ENCODE measurements at regions not wholly inside any gene's neighbourhood (a gene's known extent, or its start where the extent isn't known, plus 50 kb on each side); places are given as distances from the start of the nearest gene placed in this dataset.

- Mint-ChIP-seq H3K9me3 (no peaks in the 10 kb centered on the region), H3K27ac (no peak overlapping the region), H3K36me3 (ENCODE audit: low read depth) (no peaks in the 10 kb centered on the region), H3K4me3 (no peak overlapping the region), H3K4me1 (no peaks in the 10 kb centered on the region), H3K27me3 (no peaks in the 10 kb centered on the region)
- POLR2A ChIA-PET: no interaction called here
- DNase-seq: no peak
- CTCF ChIA-PET: no interaction called here
Observed at GRCh38 chr7:17474724-17475344, 176.4 kb downstream of the AHR start.

GRCh38 chr7:17477182-17477581, 178.7 kb downstream of the AHR start:
- Mint-ChIP-seq H3K9me3 (no peaks in the 10 kb centered on the region), H3K4me3 (no peak overlapping the region), H3K36me3 (ENCODE audit: low read depth) (no peaks in the 10 kb centered on the region), H3K27ac (no peak overlapping the region), H3K4me1 (no peaks in the 10 kb centered on the region), H3K27me3 (no peaks in the 10 kb centered on the region)
- CTCF ChIA-PET: no interaction called here
- DNase-seq: no peak
- POLR2A ChIA-PET: no interaction called here

GRCh38 chr7:17481118-17481517, 182.7 kb downstream of the AHR start:
- Mint-ChIP-seq H3K4me1 (no peaks in the 10 kb centered on the region), H3K27ac (no peak overlapping the region), H3K36me3 (ENCODE audit: low read depth) (no peaks in the 10 kb centered on the region), H3K27me3 (no peaks in the 10 kb centered on the region), H3K4me3 (no peak overlapping the region), H3K9me3 (peaks cover 2% of the 10 kb centered on the region)
- no peak for DNase-seq
- ChIA-PET POLR2A (no interaction called here), CTCF (no interaction called here)

GRCh38 chr7:17485368-17485767, 186.9 kb downstream of the AHR start:
- H3K36me3 Mint-ChIP-seq (ENCODE audit: low read depth): no peaks in the 10 kb centered on the region
- peaks cover 4% of the 10 kb centered on the region for H3K9me3 Mint-ChIP-seq
- H3K27me3 Mint-ChIP-seq: no peaks in the 10 kb centered on the region
- no peak overlapping the region for H3K4me3 Mint-ChIP-seq
- ChIA-PET POLR2A (no interaction called here), CTCF (no interaction called here)
- no peak for DNase-seq
- H3K27ac Mint-ChIP-seq: no peak overlapping the region
- no peaks in the 10 kb centered on the region for H3K4me1 Mint-ChIP-seq

GRCh38 chr7:17485904-17486303, 187.5 kb downstream of the AHR start:
- Mint-ChIP-seq H3K27ac (no peak overlapping the region), H3K27me3 (no peaks in the 10 kb centered on the region)
- POLR2A ChIA-PET: no interaction called here

GRCh38 chr7:17486835-17487234, 188.4 kb downstream of the AHR start:
- Mint-ChIP-seq H3K4me1 (peaks cover 2% of the 10 kb centered on the region), H3K4me3 (no peak overlapping the region), H3K36me3 (ENCODE audit: low read depth) (no peaks in the 10 kb centered on the region), H3K27ac (no peak overlapping the region), H3K27me3 (no peaks in the 10 kb centered on the region), H3K9me3 (peaks cover 4% of the 10 kb centered on the region)
- no peak for DNase-seq
- ChIA-PET POLR2A (no interaction called here), CTCF (no interaction called here)

More at GRCh38 chr7:17485904-17486303, 187.5 kb downstream of the AHR start:
- peaks cover under 1% of the 10 kb centered on the region for H3K4me1 Mint-ChIP-seq
- H3K9me3 Mint-ChIP-seq: peaks cover 4% of the 10 kb centered on the region
- DNase-seq: no peak
- CTCF ChIA-PET: no interaction called here
- H3K36me3 Mint-ChIP-seq (ENCODE audit: low read depth): no peaks in the 10 kb centered on the region
- no peak overlapping the region for H3K4me3 Mint-ChIP-seq

- ChIA-PET POLR2A (no interaction called here), CTCF (no interaction called here)
- no peak overlapping the region for H3K27ac Mint-ChIP-seq
- no peak overlapping the region for H3K4me3 Mint-ChIP-seq
- H3K36me3 Mint-ChIP-seq (ENCODE audit: low read depth): no peaks in the 10 kb centered on the region
- no peak for DNase-seq
- H3K9me3 Mint-ChIP-seq: peaks cover 4% of the 10 kb centered on the region
- peaks cover 2% of the 10 kb centered on the region for H3K4me1 Mint-ChIP-seq
- H3K27me3 Mint-ChIP-seq: no peaks in the 10 kb centered on the region
Observed at GRCh38 chr7:17487343-17487742, 188.9 kb downstream of the AHR start.

GRCh38 chr7:17488829-17489228, 190.4 kb downstream of the AHR start:
- POLR2A ChIA-PET: no interaction called here
- DNase-seq: no peak
- Mint-ChIP-seq H3K9me3 (peaks cover 2% of the 10 kb centered on the region), H3K36me3 (ENCODE audit: low read depth) (no peaks in the 10 kb centered on the region), H3K27ac (no peak overlapping the region), H3K27me3 (no peaks in the 10 kb centered on the region), H3K4me3 (no peak overlapping the region), H3K4me1 (peaks cover 5% of the 10 kb centered on the region)
- CTCF ChIA-PET: no interaction called here

- H3K9me3 Mint-ChIP-seq: peaks cover 4% of the 10 kb centered on the region
- ChIA-PET CTCF (no interaction called here), POLR2A (no interaction called here)
- peaks cover 5% of the 10 kb centered on the region for H3K4me1 Mint-ChIP-seq
- no peak overlapping the region for H3K27ac Mint-ChIP-seq
- no peak overlapping the region for H3K4me3 Mint-ChIP-seq
- no peak for DNase-seq
- no peaks in the 10 kb centered on the region for H3K36me3 Mint-ChIP-seq (ENCODE audit: low read depth)
- H3K27me3 Mint-ChIP-seq: no peaks in the 10 kb centered on the region
Observed at GRCh38 chr7:17489961-17490360, 191.5 kb downstream of the AHR start.

GRCh38 chr7:17490825-17491224, 192.4 kb downstream of the AHR start:
- Mint-ChIP-seq H3K36me3 (ENCODE audit: low read depth) (no peaks in the 10 kb centered on the region), H3K4me3 (no peak overlapping the region), H3K9me3 (peaks cover 4% of the 10 kb centered on the region), H3K4me1 (peaks cover 7% of the 10 kb centered on the region), H3K27ac (no peak overlapping the region), H3K27me3 (no peaks in the 10 kb centered on the region)
- POLR2A ChIA-PET: interaction anchor here (0.9 kb wide), 1 partner anchor 88 kb away, joined by 3 read pairs; no protein-coding TSS in a partner anchor
- no peak for DNase-seq
- CTCF ChIA-PET: no interaction called here

- no peaks in the 10 kb centered on the region for H3K27me3 Mint-ChIP-seq
- H3K4me3 Mint-ChIP-seq: no peak overlapping the region
- H3K36me3 Mint-ChIP-seq (ENCODE audit: low read depth): no peaks in the 10 kb centered on the region
- ChIA-PET CTCF (interaction anchor here (0.9 kb wide), 1 partner anchor 20 kb away, joined by 4 read pairs; no protein-coding TSS in a partner anchor), POLR2A (no interaction called here)
- DNase-seq: no peak
- no peak overlapping the region for H3K27ac Mint-ChIP-seq
- peaks cover 7% of the 10 kb centered on the region for H3K4me1 Mint-ChIP-seq
- H3K9me3 Mint-ChIP-seq: peaks cover 4% of the 10 kb centered on the region
Observed at GRCh38 chr7:17492437-17492836, 194.0 kb downstream of the AHR start.

- no peak overlapping the region for H3K27ac Mint-ChIP-seq
- no peaks in the 10 kb centered on the region for H3K27me3 Mint-ChIP-seq
- H3K4me3 Mint-ChIP-seq: no peak overlapping the region
- ChIA-PET CTCF (no interaction called here), POLR2A (no interaction called here)
- DNase-seq: no peak
- no peaks in the 10 kb centered on the region for H3K36me3 Mint-ChIP-seq (ENCODE audit: low read depth)
- peaks cover 2% of the 10 kb centered on the region for H3K9me3 Mint-ChIP-seq
- peaks cover 7% of the 10 kb centered on the region for H3K4me1 Mint-ChIP-seq
Observed at GRCh38 chr7:17493446-17493845, 195.0 kb downstream of the AHR start.

- H3K4me1 Mint-ChIP-seq: peaks cover 7% of the 10 kb centered on the region
- H3K27me3 Mint-ChIP-seq: no peaks in the 10 kb centered on the region
- H3K9me3 Mint-ChIP-seq: peaks cover 2% of the 10 kb centered on the region
- H3K4me3 Mint-ChIP-seq: no peak overlapping the region
- no peak for DNase-seq
- no peak overlapping the region for H3K27ac Mint-ChIP-seq
- ChIA-PET CTCF (interaction anchor here (1.8 kb wide), 1 partner anchor 11 kb away, joined by 6 read pairs; no protein-coding TSS in a partner anchor), POLR2A (no interaction called here)
- no peaks in the 10 kb centered on the region for H3K36me3 Mint-ChIP-seq (ENCODE audit: low read depth)
Observed at GRCh38 chr7:17495655-17496394, 197.4 kb downstream of the AHR start.

- Mint-ChIP-seq H3K27ac (no peak overlapping the region), H3K4me1 (peaks cover 5% of the 10 kb centered on the region), H3K9me3 (peaks cover 2% of the 10 kb centered on the region), H3K36me3 (ENCODE audit: low read depth) (no peaks in the 10 kb centered on the region), H3K4me3 (no peak overlapping the region), H3K27me3 (peaks cover 3% of the 10 kb centered on the region)
- POLR2A ChIA-PET: no interaction called here
- CTCF ChIA-PET: interaction anchor here (1.8 kb wide), 1 partner anchor 9 kb away, joined by 6 read pairs; no protein-coding TSS in a partner anchor
- DNase-seq: no peak
Observed at GRCh38 chr7:17497136-17497535, 198.7 kb downstream of the AHR start.

All from activated CD4-positive, alpha-beta memory T cell treated with anti-CD3 and anti-CD28 coated beads, Interleukin-2, amount 10 ng/mL, durations not matched to agents 7 days and 5 days (primary cell).